ENCODE measurements at regions not wholly inside any gene's neighbourhood (a gene's known extent, or its start where the extent isn't known, plus 50 kb on each side); places are given as distances from the start of the nearest gene placed in this dataset.

DNA sequence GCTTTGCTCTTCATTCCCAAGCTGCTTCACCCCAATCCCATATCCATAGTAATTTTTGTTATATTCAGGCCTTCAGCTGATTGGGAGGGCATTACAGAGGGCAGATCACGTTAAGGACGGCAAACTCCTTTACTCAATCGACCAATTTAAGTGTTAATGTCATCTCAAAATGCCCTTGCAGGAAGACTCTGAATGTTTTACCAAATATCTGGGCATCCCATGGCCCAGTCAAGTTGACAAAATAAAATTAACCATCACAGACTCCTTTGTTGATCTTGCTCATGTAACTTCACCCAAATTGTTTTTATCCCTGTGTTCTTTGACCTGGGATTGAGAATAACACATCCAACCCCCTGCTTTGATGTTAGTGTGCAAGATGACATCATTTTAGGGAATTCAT, 1018.3 kb upstream of the LCORL start:
- no peaks in the 10 kb centered on the region for H3K9me3 ChIP-seq (replicated peaks; ENCODE audit: control insufficient read depth, insufficient read depth, low read length)
- no peak overlapping the region for H3K4me2 ChIP-seq (ENCODE audit: control insufficient read depth, insufficient read depth)
- ChIA-PET POLR2A (no interaction called here), RAD21 (ENCODE audit: unreplicated experiment) (no interaction called here), CTCF (no interaction called here), SMC1A (ENCODE audit: uncharacterized antibody, unreplicated experiment) (no interaction called here)
- H3K4me1 ChIP-seq (ENCODE audit: control insufficient read depth, insufficient read depth, low read length): no peaks in the 10 kb centered on the region
- no peak overlapping the region for H3K27ac ChIP-seq (ENCODE audit: control insufficient read depth, insufficient read depth)
- no peak for ATAC-seq
- no peak for DNase-seq (ENCODE audit: low read depth, low spot score)
- FAIRE-seq: no peak
- H2AFZ ChIP-seq (ENCODE audit: control insufficient read depth, low read depth, low read length): no peak overlapping the region
- H3K79me2 ChIP-seq (ENCODE audit: control insufficient read depth, insufficient read depth, low read length): no peaks in the 10 kb centered on the region
- in situ Hi-C loops (cut with MboI) (no loop called here), intact Hi-C loops (cut with micrococcal nuclease; ENCODE audit: unreplicated experiment) (no loop called here)
- no peaks in the 10 kb centered on the region for H4K20me1 ChIP-seq (ENCODE audit: control insufficient read depth, insufficient read depth)
- H3K4me3 ChIP-seq: no peak overlapping the region
- H3K36me3 ChIP-seq (ENCODE audit: control insufficient read depth in 2 of 2, insufficient read depth in 2 of 2, low read length in 1 of 2): no peaks in the 10 kb centered on the region
- BruUV-seq (replicated peaks): no TSS peak
- TF ChIP-seq DPF2 (IDR thresholded peaks at IDR 0.05): no peak
- TF ChIP-seq, protein P1, sequence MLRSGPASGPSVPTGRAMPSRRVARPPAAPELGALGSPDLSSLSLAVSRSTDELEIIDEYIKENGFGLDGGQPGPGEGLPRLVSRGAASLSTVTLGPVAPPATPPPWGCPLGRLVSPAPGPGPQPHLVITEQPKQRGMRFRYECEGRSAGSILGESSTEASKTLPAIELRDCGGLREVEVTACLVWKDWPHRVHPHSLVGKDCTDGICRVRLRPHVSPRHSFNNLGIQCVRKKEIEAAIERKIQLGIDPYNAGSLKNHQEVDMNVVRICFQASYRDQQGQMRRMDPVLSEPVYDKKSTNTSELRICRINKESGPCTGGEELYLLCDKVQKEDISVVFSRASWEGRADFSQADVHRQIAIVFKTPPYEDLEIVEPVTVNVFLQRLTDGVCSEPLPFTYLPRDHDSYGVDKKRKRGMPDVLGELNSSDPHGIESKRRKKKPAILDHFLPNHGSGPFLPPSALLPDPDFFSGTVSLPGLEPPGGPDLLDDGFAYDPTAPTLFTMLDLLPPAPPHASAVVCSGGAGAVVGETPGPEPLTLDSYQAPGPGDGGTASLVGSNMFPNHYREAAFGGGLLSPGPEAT (IDR thresholded peaks at IDR 0.05; ENCODE audit: low read depth): no peak
- no peak for TF ChIP-seq NFYB (IDR thresholded peaks at IDR 0.05; ENCODE audit: insufficient read depth, low read depth, low read length)
- no peak for TF ChIP-seq FOXM1 (IDR thresholded peaks at IDR 0.05; ENCODE audit: low read depth, low read length)
- TF ChIP-seq SRF (IDR thresholded peaks at IDR 0.05; ENCODE audit: low read depth in 2 of 2, low read length in 2 of 2): no peak
- no peak for TF ChIP-seq WRNIP1 (IDR thresholded peaks at IDR 0.05; ENCODE audit: borderline replicate concordance, low read depth, low read length)
- no peak for TF ChIP-seq ZBED1 (IDR thresholded peaks at IDR 0.05; ENCODE audit: borderline replicate concordance)
- TF ChIP-seq NR2C2 (IDR thresholded peaks at IDR 0.05; ENCODE audit: borderline replicate concordance, control insufficient read depth, insufficient read length, low read depth): no peak
- 0% methylated on average over 3 of the region's 3 CpGs for WGBS (ENCODE audit: insufficient coverage, insufficient replicate concordance, low lambda C conversion rate, missing lambda C conversion rate)
- no peaks in the 10 kb centered on the region for H3K27me3 ChIP-seq (replicated peaks in 1 of 2; ENCODE audit: control insufficient read depth in 2 of 2, insufficient read depth in 2 of 2, low read length in 1 of 2)
- H3K9ac ChIP-seq (ENCODE audit: control insufficient read depth, insufficient read depth, low read length): no peak overlapping the region

DNA sequence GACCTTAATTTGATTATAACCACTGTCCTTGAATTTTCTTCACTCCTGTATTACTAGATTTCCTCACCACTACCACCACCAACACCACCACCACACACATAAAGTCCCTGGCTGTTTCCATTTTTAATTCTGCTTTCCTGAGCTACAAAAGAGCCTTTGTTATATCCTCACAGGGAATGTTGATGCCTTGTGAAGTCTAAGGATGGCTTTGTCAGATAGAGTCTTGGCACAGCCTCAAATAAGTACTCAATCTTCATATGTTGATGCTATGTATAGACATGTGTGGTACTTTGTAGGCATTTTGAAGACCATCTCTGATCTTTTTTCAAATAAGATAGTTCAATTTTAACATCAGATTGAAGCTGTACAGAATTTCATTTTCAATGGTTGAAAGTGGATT, 1016.7 kb upstream of the LCORL start:
- H3K4me2 ChIP-seq (ENCODE audit: control insufficient read depth, insufficient read depth): no peak overlapping the region
- no TSS peak for BruUV-seq (replicated peaks)
- no peaks in the 10 kb centered on the region for H3K27me3 ChIP-seq (replicated peaks in 1 of 2; ENCODE audit: control insufficient read depth in 2 of 2, insufficient read depth in 2 of 2, low read length in 1 of 2)
- H4K20me1 ChIP-seq (ENCODE audit: control insufficient read depth, insufficient read depth): no peaks in the 10 kb centered on the region
- H3K36me3 ChIP-seq (ENCODE audit: control insufficient read depth in 2 of 2, insufficient read depth in 2 of 2, low read length in 1 of 2): no peaks in the 10 kb centered on the region
- no peaks in the 10 kb centered on the region for H3K4me1 ChIP-seq (ENCODE audit: control insufficient read depth, insufficient read depth, low read length)
- ATAC-seq (no peak), DNase-seq (ENCODE audit: low read depth, low spot score) (no peak), FAIRE-seq (no peak)
- H3K9ac ChIP-seq (ENCODE audit: control insufficient read depth, insufficient read depth, low read length): no peak overlapping the region
- H3K9me3 ChIP-seq (replicated peaks; ENCODE audit: control insufficient read depth, insufficient read depth, low read length): no peaks in the 10 kb centered on the region
- H2AFZ ChIP-seq (ENCODE audit: control insufficient read depth, low read depth, low read length): no peak overlapping the region
- in situ Hi-C loops (cut with MboI) (no loop called here), intact Hi-C loops (cut with micrococcal nuclease; ENCODE audit: unreplicated experiment) (no loop called here)
- H3K27ac ChIP-seq (ENCODE audit: control insufficient read depth, insufficient read depth): no peak overlapping the region
- RAD21 ChIA-PET (ENCODE audit: unreplicated experiment): no interaction called here
- CTCF ChIA-PET: interaction anchor here (0.8 to 1.3 kb wide), 2 partner anchors 17 to 106 kb away, joined by 3 read pairs; no protein-coding TSS in a partner anchor
- POLR2A ChIA-PET: no interaction called here
- H3K4me3 ChIP-seq: no peak overlapping the region
- SMC1A ChIA-PET (ENCODE audit: uncharacterized antibody, unreplicated experiment): no interaction called here
- no peaks in the 10 kb centered on the region for H3K79me2 ChIP-seq (ENCODE audit: control insufficient read depth, insufficient read depth, low read length)
- TF ChIP-seq SMARCA5 (IDR thresholded peaks at IDR 0.05): no peak
- no peak for TF ChIP-seq CBX3 (IDR thresholded peaks at IDR 0.05; ENCODE audit: borderline replicate concordance, low read depth)
- no peak for TF ChIP-seq ASH2L (IDR thresholded peaks at IDR 0.05; ENCODE audit: borderline replicate concordance, low read depth)
- TF ChIP-seq EZH2 (IDR thresholded peaks at IDR 0.05; ENCODE audit: borderline replicate concordance, control insufficient read depth, low read depth, low read length): no peak
- no peak for TF ChIP-seq SMC3 (IDR thresholded peaks at IDR 0.05; ENCODE audit: borderline replicate concordance, low read length)
- TF ChIP-seq, protein P2, sequence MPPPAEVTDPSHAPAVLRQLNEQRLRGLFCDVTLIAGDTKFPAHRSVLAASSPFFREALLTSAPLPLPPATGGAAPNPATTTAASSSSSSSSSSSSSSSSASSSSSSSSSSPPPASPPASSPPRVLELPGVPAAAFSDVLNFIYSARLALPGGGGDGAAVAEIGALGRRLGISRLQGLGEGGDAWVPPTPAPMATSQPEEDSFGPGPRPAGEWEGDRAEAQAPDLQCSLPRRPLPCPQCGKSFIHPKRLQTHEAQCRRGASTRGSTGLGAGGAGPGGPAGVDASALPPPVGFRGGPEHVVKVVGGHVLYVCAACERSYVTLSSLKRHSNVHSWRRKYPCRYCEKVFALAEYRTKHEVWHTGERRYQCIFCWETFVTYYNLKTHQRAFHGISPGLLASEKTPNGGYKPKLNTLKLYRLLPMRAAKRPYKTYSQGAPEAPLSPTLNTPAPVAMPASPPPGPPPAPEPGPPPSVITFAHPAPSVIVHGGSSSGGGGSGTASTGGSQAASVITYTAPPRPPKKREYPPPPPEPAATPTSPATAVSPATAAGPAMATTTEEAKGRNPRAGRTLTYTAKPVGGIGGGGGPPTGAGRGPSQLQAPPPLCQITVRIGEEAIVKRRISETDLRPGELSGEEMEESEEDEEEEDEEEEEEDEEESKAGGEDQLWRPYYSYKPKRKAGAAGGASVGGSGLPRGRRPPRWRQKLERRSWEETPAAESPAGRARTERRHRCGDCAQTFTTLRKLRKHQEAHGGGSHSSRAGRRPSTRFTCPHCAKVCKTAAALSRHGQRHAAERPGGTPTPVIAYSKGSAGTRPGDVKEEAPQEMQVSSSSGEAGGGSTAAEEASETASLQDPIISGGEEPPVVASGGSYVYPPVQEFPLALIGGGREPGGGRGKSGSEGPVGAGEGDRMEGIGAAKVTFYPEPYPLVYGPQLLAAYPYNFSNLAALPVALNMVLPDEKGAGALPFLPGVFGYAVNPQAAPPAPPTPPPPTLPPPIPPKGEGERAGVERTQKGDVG (CRISPR knock-in tag; IDR thresholded peaks at IDR 0.05): no peak
- no peak for TF ChIP-seq RAD51 (IDR thresholded peaks at IDR 0.05)
- TF ChIP-seq MEF2B (IDR thresholded peaks at IDR 0.05; ENCODE audit: partially characterized antibody, poor library complexity, severe bottlenecking): no peak

Measured in GM12878 (cell line).